ENCODE measurements at regions not wholly inside any gene's neighbourhood (a gene's known extent, or its start where the extent isn't known, plus 50 kb on each side); places are given as distances from the start of the nearest gene placed in this dataset. TPM values are rescaled to one million over a fixed set of nuclear protein-coding genes. Genes with fewer than 3 reads are reported as not detected.

- WGBS (ENCODE audit: insufficient coverage): 87% methylated on average over 8 of the region's 9 CpGs
- H3K4me3 ChIP-seq (ENCODE audit: low read depth, low read length): no peak overlapping the region
- no peak for DNase-seq (ENCODE audit: low read depth in 4 of 6, low spot score in 6 of 6)
- H3K27ac ChIP-seq (ENCODE audit: low read depth, low read length): no peak overlapping the region
- H3K9me3 ChIP-seq (ENCODE audit: control insufficient read depth, insufficient read depth, low read length): no peaks in the 10 kb centered on the region
- no peaks in the 10 kb centered on the region for H3K27me3 ChIP-seq (ENCODE audit: control insufficient read depth, insufficient read depth, low read length)
- H3K4me1 ChIP-seq (ENCODE audit: control insufficient read depth, insufficient read depth, low read length): no peaks in the 10 kb centered on the region
- H3K36me3 ChIP-seq (ENCODE audit: control insufficient read depth, insufficient read depth, low read length): no peaks in the 10 kb centered on the region
Measured at GRCh38 chr11:59263225-59263894, 50.6 kb upstream of the MPEG1 start.

Small RNA genes in the stretch of these regions (small RNA-seq; reads per million reads assigned to genes)
- not detected for gene RN7SL435P (ENCODE audit: low replicate concordance)
